ENCODE measurements at regions not wholly inside any gene's neighbourhood (a gene's known extent, or its start where the extent isn't known, plus 50 kb on each side); places are given as distances from the start of the nearest gene placed in this dataset.

GRCh38 chr3:71975573-71975972 is 190.6 kb upstream of the PROK2 start:
- DNase-seq = no peak
- H3K9me3 ChIP-seq (ENCODE audit: control insufficient read depth, low read length) = no peaks in the 10 kb centered on the region
- no peak overlapping the region for H3K4me3 ChIP-seq (ENCODE audit: insufficient read depth, low read depth, low read length, poor library complexity, severe bottlenecking)
- no peak overlapping the region for H3K27ac ChIP-seq (ENCODE audit: insufficient read depth, low read length, poor library complexity, severe bottlenecking)
- H3K4me1 ChIP-seq (ENCODE audit: control insufficient read depth, insufficient read depth, low read length, poor library complexity, severe bottlenecking) = no peaks in the 10 kb centered on the region
- H3K36me3 ChIP-seq (ENCODE audit: control insufficient read depth, insufficient read depth, low read length) = no peaks in the 10 kb centered on the region
- H3K27me3 ChIP-seq (replicated peaks; ENCODE audit: control insufficient read depth, insufficient read depth, low read length, poor library complexity, severe bottlenecking) = no peaks in the 10 kb centered on the region

GRCh38 chr3:71974786-71975185 is 189.8 kb upstream of the PROK2 start:
- H3K4me1 ChIP-seq (ENCODE audit: control insufficient read depth, insufficient read depth, low read length, poor library complexity, severe bottlenecking) = no peaks in the 10 kb centered on the region
- no peaks in the 10 kb centered on the region for H3K27me3 ChIP-seq (replicated peaks; ENCODE audit: control insufficient read depth, insufficient read depth, low read length, poor library complexity, severe bottlenecking)
- H3K36me3 ChIP-seq (ENCODE audit: control insufficient read depth, insufficient read depth, low read length) = no peaks in the 10 kb centered on the region
- no peak overlapping the region for H3K27ac ChIP-seq (ENCODE audit: insufficient read depth, low read length, poor library complexity, severe bottlenecking)
- no peaks in the 10 kb centered on the region for H3K9me3 ChIP-seq (ENCODE audit: control insufficient read depth, low read length)
- no peak overlapping the region for H3K4me3 ChIP-seq (ENCODE audit: insufficient read depth, low read depth, low read length, poor library complexity, severe bottlenecking)
- no peak for DNase-seq

GRCh38 chr3:71973274-71974030 is 188.5 kb upstream of the PROK2 start:
- Histone ChIP-seq H3K4me1 (ENCODE audit: control insufficient read depth, insufficient read depth, low read length, poor library complexity, severe bottlenecking) (no peaks in the 10 kb centered on the region), H3K27me3 (replicated peaks; ENCODE audit: control insufficient read depth, insufficient read depth, low read length, poor library complexity, severe bottlenecking) (no peaks in the 10 kb centered on the region), H3K9me3 (ENCODE audit: control insufficient read depth, low read length) (no peaks in the 10 kb centered on the region), H3K27ac (ENCODE audit: insufficient read depth, low read length, poor library complexity, severe bottlenecking) (no peak overlapping the region), H3K4me3 (ENCODE audit: insufficient read depth, low read depth, low read length, poor library complexity, severe bottlenecking) (no peak overlapping the region), H3K36me3 (ENCODE audit: control insufficient read depth, insufficient read depth, low read length) (no peaks in the 10 kb centered on the region)
- DNase-seq = no peak

DNA sequence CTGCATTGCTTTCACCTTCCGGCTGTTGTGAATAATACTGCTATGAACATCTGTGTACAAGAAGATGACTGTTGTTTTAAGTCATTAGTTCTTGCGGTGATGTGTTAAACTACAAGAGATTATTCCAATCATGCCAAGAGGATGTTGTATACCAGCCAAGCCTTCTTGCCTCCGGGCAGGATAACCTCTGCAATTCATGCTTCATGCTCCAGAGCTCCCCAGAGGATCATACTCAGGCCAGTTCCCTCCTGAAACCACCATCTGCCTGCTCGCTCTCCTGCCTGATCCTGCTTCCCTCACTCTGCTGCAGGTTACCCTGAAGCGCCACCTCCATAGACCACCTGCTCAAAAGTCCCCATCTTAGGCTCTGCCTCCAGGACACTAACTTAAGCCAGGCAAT is 187.1 kb upstream of the PROK2 start:
- DNase-seq = no peak
- Histone ChIP-seq H3K4me1 (ENCODE audit: control insufficient read depth, insufficient read depth, low read length, poor library complexity, severe bottlenecking) (no peaks in the 10 kb centered on the region), H3K4me3 (ENCODE audit: insufficient read depth, low read depth, low read length, poor library complexity, severe bottlenecking) (no peak overlapping the region), H3K36me3 (ENCODE audit: control insufficient read depth, insufficient read depth, low read length) (no peaks in the 10 kb centered on the region), H3K9me3 (ENCODE audit: control insufficient read depth, low read length) (no peaks in the 10 kb centered on the region), H3K27me3 (replicated peaks; ENCODE audit: control insufficient read depth, insufficient read depth, low read length, poor library complexity, severe bottlenecking) (no peaks in the 10 kb centered on the region), H3K27ac (ENCODE audit: insufficient read depth, low read length, poor library complexity, severe bottlenecking) (no peak overlapping the region)

GRCh38 chr3:71968544-71968943 is 183.6 kb upstream of the PROK2 start:
- DNase-seq = no peak
- H3K27me3 ChIP-seq (replicated peaks; ENCODE audit: control insufficient read depth, insufficient read depth, low read length, poor library complexity, severe bottlenecking) = no peaks in the 10 kb centered on the region
- H3K36me3 ChIP-seq (ENCODE audit: control insufficient read depth, insufficient read depth, low read length) = no peaks in the 10 kb centered on the region
- H3K9me3 ChIP-seq (ENCODE audit: control insufficient read depth, low read length) = no peaks in the 10 kb centered on the region
- no peaks in the 10 kb centered on the region for H3K4me1 ChIP-seq (ENCODE audit: control insufficient read depth, insufficient read depth, low read length, poor library complexity, severe bottlenecking)
- no peak overlapping the region for H3K4me3 ChIP-seq (ENCODE audit: insufficient read depth, low read depth, low read length, poor library complexity, severe bottlenecking)
- H3K27ac ChIP-seq (ENCODE audit: insufficient read depth, low read length, poor library complexity, severe bottlenecking) = no peak overlapping the region

GRCh38 chr3:71966185-71966584 is 181.2 kb upstream of the PROK2 start:
- Histone ChIP-seq H3K27ac (ENCODE audit: insufficient read depth, low read length, poor library complexity, severe bottlenecking) (no peak overlapping the region), H3K9me3 (ENCODE audit: control insufficient read depth, low read length) (no peaks in the 10 kb centered on the region), H3K36me3 (ENCODE audit: control insufficient read depth, insufficient read depth, low read length) (no peaks in the 10 kb centered on the region), H3K4me3 (ENCODE audit: insufficient read depth, low read depth, low read length, poor library complexity, severe bottlenecking) (no peak overlapping the region), H3K4me1 (ENCODE audit: control insufficient read depth, insufficient read depth, low read length, poor library complexity, severe bottlenecking) (no peaks in the 10 kb centered on the region), H3K27me3 (replicated peaks; ENCODE audit: control insufficient read depth, insufficient read depth, low read length, poor library complexity, severe bottlenecking) (no peaks in the 10 kb centered on the region)
- DNase-seq = no peak

- DNase-seq = no peak
- no peak overlapping the region for H3K27ac ChIP-seq (ENCODE audit: insufficient read depth, low read length, poor library complexity, severe bottlenecking)
- no peaks in the 10 kb centered on the region for H3K9me3 ChIP-seq (ENCODE audit: control insufficient read depth, low read length)
- no peak overlapping the region for H3K4me3 ChIP-seq (ENCODE audit: insufficient read depth, low read depth, low read length, poor library complexity, severe bottlenecking)
- H3K36me3 ChIP-seq (ENCODE audit: control insufficient read depth, insufficient read depth, low read length) = no peaks in the 10 kb centered on the region
- H3K4me1 ChIP-seq (ENCODE audit: control insufficient read depth, insufficient read depth, low read length, poor library complexity, severe bottlenecking) = no peaks in the 10 kb centered on the region
- no peaks in the 10 kb centered on the region for H3K27me3 ChIP-seq (replicated peaks; ENCODE audit: control insufficient read depth, insufficient read depth, low read length, poor library complexity, severe bottlenecking)
Measured at GRCh38 chr3:71964170-71964569, 179.2 kb upstream of the PROK2 start.

DNA sequence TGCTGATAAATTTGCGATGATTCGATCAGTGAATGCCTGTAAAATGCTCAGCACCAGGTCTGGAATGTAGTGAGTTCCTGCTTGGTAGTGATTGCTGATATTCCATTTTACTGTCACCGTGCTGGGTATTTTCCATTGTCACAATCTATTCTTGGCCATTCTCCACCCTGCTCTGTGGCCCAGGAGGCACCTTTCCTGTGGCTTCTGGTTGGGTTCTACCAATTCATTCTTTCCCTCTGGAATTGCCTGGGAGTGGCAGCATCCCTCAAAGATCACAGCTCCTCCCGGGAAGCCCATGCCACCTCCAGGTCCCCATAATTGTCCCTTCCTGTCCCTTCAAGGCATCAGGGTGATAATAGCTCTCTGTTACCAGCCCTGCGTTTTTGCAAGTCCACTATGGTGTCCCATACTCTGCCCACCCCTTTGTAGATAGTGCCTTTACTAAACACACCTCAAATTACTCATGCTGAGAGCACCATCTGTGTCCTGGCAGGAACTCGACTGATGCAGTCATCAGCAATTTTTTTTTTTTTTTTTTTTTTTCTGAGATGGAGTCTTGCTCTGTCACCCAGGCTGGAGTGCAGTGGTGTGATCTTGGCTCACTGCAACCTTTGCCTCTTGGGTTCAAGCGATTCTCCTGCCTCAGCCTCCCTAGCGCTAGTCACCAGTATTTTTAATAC is 177.8 kb upstream of the PROK2 start:
- Histone ChIP-seq H3K27me3 (replicated peaks; ENCODE audit: control insufficient read depth, insufficient read depth, low read length, poor library complexity, severe bottlenecking) (no peaks in the 10 kb centered on the region), H3K4me1 (ENCODE audit: control insufficient read depth, insufficient read depth, low read length, poor library complexity, severe bottlenecking) (no peaks in the 10 kb centered on the region), H3K36me3 (ENCODE audit: control insufficient read depth, insufficient read depth, low read length) (no peaks in the 10 kb centered on the region), H3K27ac (ENCODE audit: insufficient read depth, low read length, poor library complexity, severe bottlenecking) (no peak overlapping the region), H3K4me3 (ENCODE audit: insufficient read depth, low read depth, low read length, poor library complexity, severe bottlenecking) (no peak overlapping the region), H3K9me3 (ENCODE audit: control insufficient read depth, low read length) (no peaks in the 10 kb centered on the region)
- DNase-seq = no peak

DNA sequence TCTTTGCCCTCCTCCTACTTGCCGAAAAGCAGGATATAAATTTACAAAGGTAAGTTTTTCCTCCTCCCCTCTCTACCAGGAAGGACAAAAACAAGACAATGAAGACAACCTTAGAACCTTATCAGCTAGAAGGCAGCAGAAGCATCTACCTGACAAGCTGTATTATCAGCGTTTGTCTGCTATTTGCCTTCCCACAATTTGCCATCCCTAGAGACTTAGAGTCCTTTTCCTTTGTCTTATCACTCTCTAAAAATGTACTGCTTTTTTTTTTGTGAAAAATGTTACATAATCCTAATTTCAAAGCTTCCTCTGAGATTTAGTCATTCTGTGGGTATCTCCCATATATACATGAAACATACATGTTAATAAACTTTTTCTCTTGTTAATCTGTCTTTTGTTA is 176.9 kb upstream of the PROK2 start:
- no peak for DNase-seq
- Histone ChIP-seq H3K27me3 (replicated peaks; ENCODE audit: control insufficient read depth, insufficient read depth, low read length, poor library complexity, severe bottlenecking) (no peaks in the 10 kb centered on the region), H3K4me1 (ENCODE audit: control insufficient read depth, insufficient read depth, low read length, poor library complexity, severe bottlenecking) (no peaks in the 10 kb centered on the region), H3K4me3 (ENCODE audit: insufficient read depth, low read depth, low read length, poor library complexity, severe bottlenecking) (no peak overlapping the region), H3K27ac (ENCODE audit: insufficient read depth, low read length, poor library complexity, severe bottlenecking) (no peak overlapping the region), H3K36me3 (ENCODE audit: control insufficient read depth, insufficient read depth, low read length) (no peaks in the 10 kb centered on the region), H3K9me3 (ENCODE audit: control insufficient read depth, low read length) (no peaks in the 10 kb centered on the region)

DNA sequence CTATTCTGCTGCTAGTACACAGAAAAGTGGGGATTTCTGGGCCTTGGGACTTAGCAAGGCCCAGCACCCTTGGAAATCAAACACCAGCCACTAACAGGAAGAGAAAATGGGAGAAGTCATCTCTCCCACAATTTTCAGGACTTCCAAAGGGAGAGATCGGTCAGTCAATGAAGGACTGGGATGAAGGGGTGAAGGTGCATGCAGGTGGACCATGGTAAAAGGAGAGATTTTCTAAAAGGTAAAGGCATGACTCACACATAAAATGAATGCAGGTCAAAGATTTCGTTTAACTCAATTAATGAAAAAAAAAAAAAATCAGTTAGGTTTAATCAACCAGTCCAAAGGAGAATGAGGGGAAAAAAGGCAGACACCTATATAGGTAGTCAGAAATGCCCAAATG is 176.4 kb upstream of the PROK2 start:
- Histone ChIP-seq H3K27me3 (replicated peaks; ENCODE audit: control insufficient read depth, insufficient read depth, low read length, poor library complexity, severe bottlenecking) (no peaks in the 10 kb centered on the region), H3K9me3 (ENCODE audit: control insufficient read depth, low read length) (no peaks in the 10 kb centered on the region), H3K36me3 (ENCODE audit: control insufficient read depth, insufficient read depth, low read length) (no peaks in the 10 kb centered on the region), H3K4me1 (ENCODE audit: control insufficient read depth, insufficient read depth, low read length, poor library complexity, severe bottlenecking) (no peaks in the 10 kb centered on the region), H3K27ac (ENCODE audit: insufficient read depth, low read length, poor library complexity, severe bottlenecking) (no peak overlapping the region), H3K4me3 (ENCODE audit: insufficient read depth, low read depth, low read length, poor library complexity, severe bottlenecking) (no peak overlapping the region)
- DNase-seq = no peak
